22Rv1 (cell line): ENCODE measurements at regions not wholly inside any gene's neighbourhood (a gene's known extent, or its start where the extent isn't known, plus 50 kb on each side); places are given as distances from the start of the nearest gene placed in this dataset.

Experiments
- ZFX ChIP-seq: fragments of 450-650 bp; IDR thresholded peaks from 2 replicates; pipeline ENCODE4 v1.6.1; 2017; ENCODE audit warnings: antibody characterized with exemption, borderline replicate concordance
- TF ChIP-seq, protein P1 (sequence below): fragments of 450-650 bp; IDR thresholded peaks from 2 replicates; pipeline ENCODE4 v1.5.1; 2017; ENCODE audit warnings: mild to moderate bottlenecking

DNA sequence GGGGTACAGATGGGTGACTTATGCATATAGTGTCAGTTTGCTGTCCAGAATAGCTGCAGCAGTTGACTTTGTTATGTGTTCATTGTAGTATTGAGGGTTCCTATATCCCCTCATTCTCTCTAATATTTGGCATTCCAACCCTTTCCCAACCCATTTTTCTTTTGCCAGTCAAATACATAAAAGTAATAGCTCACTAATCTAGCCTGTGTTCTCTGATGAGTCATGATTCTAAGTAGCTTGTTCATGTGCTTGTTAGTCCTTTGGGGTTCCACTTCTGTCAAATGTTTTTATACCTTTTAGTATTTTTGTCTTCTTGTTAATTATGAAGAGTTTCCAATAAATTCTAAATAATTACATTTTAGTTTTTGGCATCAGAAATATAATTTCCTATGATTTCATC lies 99.2 kb upstream of the MROH9 start:
- TF ChIP-seq, protein P1, sequence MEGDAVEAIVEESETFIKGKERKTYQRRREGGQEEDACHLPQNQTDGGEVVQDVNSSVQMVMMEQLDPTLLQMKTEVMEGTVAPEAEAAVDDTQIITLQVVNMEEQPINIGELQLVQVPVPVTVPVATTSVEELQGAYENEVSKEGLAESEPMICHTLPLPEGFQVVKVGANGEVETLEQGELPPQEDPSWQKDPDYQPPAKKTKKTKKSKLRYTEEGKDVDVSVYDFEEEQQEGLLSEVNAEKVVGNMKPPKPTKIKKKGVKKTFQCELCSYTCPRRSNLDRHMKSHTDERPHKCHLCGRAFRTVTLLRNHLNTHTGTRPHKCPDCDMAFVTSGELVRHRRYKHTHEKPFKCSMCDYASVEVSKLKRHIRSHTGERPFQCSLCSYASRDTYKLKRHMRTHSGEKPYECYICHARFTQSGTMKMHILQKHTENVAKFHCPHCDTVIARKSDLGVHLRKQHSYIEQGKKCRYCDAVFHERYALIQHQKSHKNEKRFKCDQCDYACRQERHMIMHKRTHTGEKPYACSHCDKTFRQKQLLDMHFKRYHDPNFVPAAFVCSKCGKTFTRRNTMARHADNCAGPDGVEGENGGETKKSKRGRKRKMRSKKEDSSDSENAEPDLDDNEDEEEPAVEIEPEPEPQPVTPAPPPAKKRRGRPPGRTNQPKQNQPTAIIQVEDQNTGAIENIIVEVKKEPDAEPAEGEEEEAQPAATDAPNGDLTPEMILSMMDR: no peak
- TF ChIP-seq ZFX: no peak
